Liver (tissue), 8 donors: ENCODE measurements at regions not wholly inside any gene's neighbourhood (a gene's known extent, or its start where the extent isn't known, plus 50 kb on each side); places are given as distances from the start of the nearest gene placed in this dataset.
"Not testable (repeated sequence)": the region's sequence is repeated elsewhere in the genome, so short reads cannot be mapped to it uniquely, and the experiment has no call there.

Source experiments
- DNase-seq: peaks from one replicate; pipeline ENCODE4 v3.0.0-alpha.2; 2017; ENCODE audit warnings: low spot score
- H3K27ac ChIP-seq, 2 donors: one replicate each; pipeline ENCODE4 v1.7.0; 2013; ENCODE audit warnings: inconsistent platforms in 2 of 2, low read length in 2 of 2, control low read depth in 1 of 2, low read depth in 1 of 2, mild to moderate bottlenecking in 1 of 2
- H3K27me3 ChIP-seq, 4 donors: one replicate each; pipeline versions ENCODE4 v1.6.1 to v1.7.0; 2013; ENCODE audit warnings: low read length in 3 of 4, inconsistent platforms in 1 of 4, mild to moderate bottlenecking in 1 of 4, moderate library complexity in 1 of 4; ENCODE audit not compliant: control insufficient read depth in 4 of 4, insufficient read depth in 4 of 4
- H3K36me3 ChIP-seq, 4 donors: one replicate each; pipeline versions ENCODE4 v1.6.1 to v1.7.0; 2013; ENCODE audit warnings: low read length in 3 of 4, mild to moderate bottlenecking in 3 of 4, low read depth in 1 of 4, moderate library complexity in 1 of 4; ENCODE audit not compliant: control insufficient read depth in 4 of 4, insufficient read depth in 3 of 4
- H3K4me1 ChIP-seq, 4 donors: one replicate each; pipeline versions ENCODE4 v1.6.1 to v1.7.0; 2013; ENCODE audit warnings: low read length in 3 of 4, mild to moderate bottlenecking in 3 of 4, moderate library complexity in 1 of 4; ENCODE audit not compliant: control insufficient read depth in 4 of 4, insufficient read depth in 4 of 4
- H3K4me3 ChIP-seq, 3 donors: one replicate each; pipeline versions ENCODE4 v1.6.1 to v1.7.0; 2013; ENCODE audit warnings: low read length in 3 of 3, control low read depth in 1 of 3, low read depth in 1 of 3, mild to moderate bottlenecking in 1 of 3
- H3K9ac ChIP-seq, 2 donors: one replicate each; pipeline ENCODE4 v1.7.0; 2013; ENCODE audit warnings: low read length in 2 of 2, mild to moderate bottlenecking in 2 of 2, moderate library complexity in 2 of 2, control low read depth in 1 of 2, low read depth in 1 of 2
- H3K9me3 ChIP-seq, 4 donors: one replicate each; pipeline versions ENCODE4 v1.6.1 to v1.7.0; 2013; ENCODE audit warnings: low read length in 3 of 4; ENCODE audit not compliant: control insufficient read depth in 4 of 4
- CTCF ChIP-seq: fragments of 150-350 bp; IDR thresholded peaks from 2 replicates; pipeline ENCODE4 v1.5.1; 2017; ENCODE audit warnings: improper control_type of control experiment, low read depth, low read length; ENCODE audit not compliant: missing input control
- EGR1 ChIP-seq, 2 donors: IDR thresholded peaks; 2 replicates each; pipeline ENCODE4 v1.6.1; 2016 to 2018; ENCODE audit warnings: antibody characterized with exemption in 2 of 2, low read depth in 2 of 2
- FOXA1 ChIP-seq: IDR thresholded peaks from 2 replicates; pipeline ENCODE4 v1.6.1; 2016; ENCODE audit warnings: antibody characterized with exemption
- FOXA2 ChIP-seq: IDR thresholded peaks from 2 replicates; pipeline ENCODE4 v1.6.1; 2016; ENCODE audit warnings: antibody characterized with exemption
- GABPA ChIP-seq, 2 donors: IDR thresholded peaks in 1 of 2; conservative IDR thresholded peaks in 1 of 2; 2 replicates each; pipeline ENCODE4 v1.6.1; 2016; ENCODE audit warnings: antibody characterized with exemption in 2 of 2, mild to moderate bottlenecking in 1 of 2, moderate library complexity in 1 of 2
- HNF4A ChIP-seq, 2 donors: conservative IDR thresholded peaks; 2 replicates each; pipeline ENCODE4 v1.6.1; 2016; ENCODE audit warnings: antibody characterized with exemption in 2 of 2, mild to moderate bottlenecking in 2 of 2
- JUND ChIP-seq, 2 donors: IDR thresholded peaks; 2 replicates each; pipeline ENCODE4 v1.6.1; 2016; ENCODE audit warnings: antibody characterized with exemption in 2 of 2
- MAX ChIP-seq: IDR thresholded peaks from 2 replicates; pipeline ENCODE4 v1.6.1; 2016; ENCODE audit warnings: antibody characterized with exemption
- NR2F2 ChIP-seq: IDR thresholded peaks from 2 replicates; pipeline ENCODE4 v1.6.1; 2016; ENCODE audit warnings: antibody characterized with exemption
- RAD21 ChIP-seq, 2 donors: IDR thresholded peaks; 2 replicates each; pipeline ENCODE4 v1.6.1; 2016; ENCODE audit warnings: antibody characterized with exemption in 2 of 2, mild to moderate bottlenecking in 2 of 2
- REST ChIP-seq: IDR thresholded peaks from 2 replicates; pipeline ENCODE4 v1.6.1; 2016; ENCODE audit warnings: antibody characterized with exemption, mild to moderate bottlenecking
- RXRA ChIP-seq, 2 donors: IDR thresholded peaks; 2 replicates each; pipeline ENCODE4 v1.6.1; 2017 to 2018; ENCODE audit warnings: antibody characterized with exemption in 2 of 2, mild to moderate bottlenecking in 1 of 2
- SP1 ChIP-seq: IDR thresholded peaks from 2 replicates; pipeline ENCODE4 v1.6.1; 2018; ENCODE audit warnings: antibody characterized with exemption, mild to moderate bottlenecking
- TAF1 ChIP-seq: conservative IDR thresholded peaks from 2 replicates; pipeline ENCODE4 v1.6.1; 2016; ENCODE audit warnings: antibody characterized with exemption, mild to moderate bottlenecking
- YY1 ChIP-seq: IDR thresholded peaks from 2 replicates; pipeline ENCODE4 v1.6.1; 2016; ENCODE audit warnings: antibody characterized with exemption, mild to moderate bottlenecking
- WGBS: extraction: QIAGEN DNeasy Blood & Tissue Kit; methylation state at CpG from one replicate; pipeline ENCODE4 v1.1.7; 2013; 5-methylcytosine and 5-hydroxymethylcytosine counted together
- TF ChIP-seq, protein P1 (sequence below): IDR thresholded peaks from 2 replicates; pipeline ENCODE4 v1.6.1; 2016; ENCODE audit warnings: antibody characterized with exemption
- TF ChIP-seq, protein P2 (sequence below): IDR thresholded peaks from 2 replicates; pipeline ENCODE4 v1.6.1; 2016; ENCODE audit warnings: antibody characterized with exemption
- donor health status: healthy.
- donor health status: healthy.
- donor health status: healthy.
- donor health status: healthy.
- donor health status: healthy.

- TF ChIP-seq, protein P1, sequence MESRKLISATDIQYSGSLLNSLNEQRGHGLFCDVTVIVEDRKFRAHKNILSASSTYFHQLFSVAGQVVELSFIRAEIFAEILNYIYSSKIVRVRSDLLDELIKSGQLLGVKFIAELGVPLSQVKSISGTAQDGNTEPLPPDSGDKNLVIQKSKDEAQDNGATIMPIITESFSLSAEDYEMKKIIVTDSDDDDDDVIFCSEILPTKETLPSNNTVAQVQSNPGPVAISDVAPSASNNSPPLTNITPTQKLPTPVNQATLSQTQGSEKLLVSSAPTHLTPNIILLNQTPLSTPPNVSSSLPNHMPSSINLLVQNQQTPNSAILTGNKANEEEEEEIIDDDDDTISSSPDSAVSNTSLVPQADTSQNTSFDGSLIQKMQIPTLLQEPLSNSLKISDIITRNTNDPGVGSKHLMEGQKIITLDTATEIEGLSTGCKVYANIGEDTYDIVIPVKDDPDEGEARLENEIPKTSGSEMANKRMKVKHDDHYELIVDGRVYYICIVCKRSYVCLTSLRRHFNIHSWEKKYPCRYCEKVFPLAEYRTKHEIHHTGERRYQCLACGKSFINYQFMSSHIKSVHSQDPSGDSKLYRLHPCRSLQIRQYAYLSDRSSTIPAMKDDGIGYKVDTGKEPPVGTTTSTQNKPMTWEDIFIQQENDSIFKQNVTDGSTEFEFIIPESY, result no peak
- TF ChIP-seq EGR1 (IDR thresholded peaks at IDR 0.05; ENCODE audit: low read depth in 2 of 2) (no peak), NR2F2 (no peak), RAD21 (IDR thresholded peaks at IDR 0.05) (no peak), FOXA2 (no peak), YY1 (no peak)
Measured at GRCh38 chr16:26860506-26860905, 206.2 kb upstream of the C16orf82 start (continued).

GRCh38 chr16:26863931-26864330 is 202.8 kb upstream of the C16orf82 start:
- TF ChIP-seq SP1, result no peak
- no peak for TF ChIP-seq MAX
- no peak for TF ChIP-seq RXRA (IDR thresholded peaks at IDR 0.05)
- no peak for TF ChIP-seq TAF1
- TF ChIP-seq JUND (IDR thresholded peaks at IDR 0.05), result no peak
- no peak for TF ChIP-seq GABPA (IDR thresholded peaks at IDR 0.05 in 1 of 2, conservative IDR thresholded peaks at IDR 0.05 in 1 of 2)
- no peak for TF ChIP-seq YY1
- Histone ChIP-seq H3K4me1 (no peaks in the 10 kb centered on the region), H3K36me3 (no peaks in the 10 kb centered on the region), H3K9ac (no peak overlapping the region), H3K4me3 (no peak overlapping the region), H3K9me3 (peaks cover 0 to 3% (median under 1%) of the 10 kb centered on the region in 4 donors), H3K27ac (no peak overlapping the region), H3K27me3 (peaks cover 0 to 5% (median 0%) of the 10 kb centered on the region in 4 donors)
- 50% methylated on average over 3 of the region's 3 CpGs for WGBS
- no peak for DNase-seq

GRCh38 chr16:26874318-26874717 is 192.4 kb upstream of the C16orf82 start:
- H3K9me3 ChIP-seq, H3K4me1 ChIP-seq, H3K9ac ChIP-seq, H3K4me3 ChIP-seq, H3K27me3 ChIP-seq, DNase-seq, H3K36me3 ChIP-seq, H3K27ac ChIP-seq: not testable (repeated sequence)
- WGBS, result 62% methylated on average over 5 of the region's 5 CpGs

DNA sequence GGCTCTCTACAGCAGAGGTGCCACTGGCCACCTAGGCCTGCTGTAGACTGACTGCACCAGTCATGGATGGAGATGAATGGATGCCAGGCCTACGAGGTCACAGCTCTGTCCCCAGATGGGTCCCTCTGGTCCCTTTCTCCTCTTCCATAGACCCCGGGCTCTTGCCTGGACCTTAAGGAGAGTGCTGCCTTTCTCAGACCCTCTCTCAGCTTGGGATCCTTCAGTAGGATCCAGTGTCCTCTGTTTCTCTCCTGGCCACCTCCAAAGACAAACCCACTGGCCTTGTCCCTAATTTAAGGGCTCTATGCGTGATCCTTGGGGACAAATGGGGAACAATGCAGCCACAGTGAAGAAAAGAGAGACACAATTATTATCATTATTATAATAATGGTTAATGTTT is 189.3 kb upstream of the C16orf82 start:
- Histone ChIP-seq H3K27me3 (no peaks in the 10 kb centered on the region), H3K4me3 (no peak overlapping the region), H3K36me3 (no peaks in the 10 kb centered on the region), H3K9ac (no peak overlapping the region), H3K9me3 (peaks cover 0 to 2% (median 0%) of the 10 kb centered on the region in 4 donors), H3K27ac (no peak overlapping the region), H3K4me1 (no peaks in the 10 kb centered on the region)
- 77% methylated on average over 3 of the region's 3 CpGs for WGBS
- DNase-seq, result no peak
- TF ChIP-seq RAD21 (IDR thresholded peaks at IDR 0.05) (no peak), FOXA1 (no peak), YY1 (no peak), SP1 (no peak), TAF1 (no peak), EGR1 (IDR thresholded peaks at IDR 0.05; ENCODE audit: low read depth in 2 of 2) (no peak), RXRA (IDR thresholded peaks at IDR 0.05) (no peak), REST (no peak), GABPA (IDR thresholded peaks at IDR 0.05 in 1 of 2, conservative IDR thresholded peaks at IDR 0.05 in 1 of 2) (no peak), CTCF (no peak), JUND (IDR thresholded peaks at IDR 0.05) (no peak), HNF4A (conservative IDR thresholded peaks at IDR 0.05) (no peak), MAX (no peak)
- TF ChIP-seq, protein P2, sequence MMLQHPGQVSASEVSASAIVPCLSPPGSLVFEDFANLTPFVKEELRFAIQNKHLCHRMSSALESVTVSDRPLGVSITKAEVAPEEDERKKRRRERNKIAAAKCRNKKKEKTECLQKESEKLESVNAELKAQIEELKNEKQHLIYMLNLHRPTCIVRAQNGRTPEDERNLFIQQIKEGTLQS, result no peak
